ENCODE measurements at regions not wholly inside any gene's neighbourhood (a gene's known extent, or its start where the extent isn't known, plus 50 kb on each side); places are given as distances from the start of the nearest gene placed in this dataset.

- no peak for DNase-seq (ENCODE audit: low spot score)
- H3K27me3 Mint-ChIP-seq (ENCODE audit: unreplicated experiment): no peaks in the 10 kb centered on the region
- no peak overlapping the region for H3K27ac Mint-ChIP-seq (ENCODE audit: unreplicated experiment)
- TF ChIP-seq CTCF (IDR thresholded peaks at IDR 0.05; ENCODE audit: unreplicated experiment): no peak
- H3K4me3 Mint-ChIP-seq (ENCODE audit: unreplicated experiment): no peak overlapping the region
- no peaks in the 10 kb centered on the region for H3K36me3 Mint-ChIP-seq (ENCODE audit: low read depth, unreplicated experiment)
- H3K4me1 Mint-ChIP-seq (ENCODE audit: unreplicated experiment): no peaks in the 10 kb centered on the region
- no peaks in the 10 kb centered on the region for H3K9me3 Mint-ChIP-seq (ENCODE audit: unreplicated experiment)
These were observed 439.9 kb upstream of the RBMS3 start for GRCh38 chr3:28840976-28841376.

GRCh38 chr3:28841441-28841840 is 439.4 kb upstream of the RBMS3 start:
- no peak overlapping the region for H3K4me3 Mint-ChIP-seq (ENCODE audit: unreplicated experiment)
- H3K27ac Mint-ChIP-seq (ENCODE audit: unreplicated experiment): no peak overlapping the region
- no peaks in the 10 kb centered on the region for H3K4me1 Mint-ChIP-seq (ENCODE audit: unreplicated experiment)
- H3K9me3 Mint-ChIP-seq (ENCODE audit: unreplicated experiment): no peaks in the 10 kb centered on the region
- no peak for TF ChIP-seq CTCF (IDR thresholded peaks at IDR 0.05; ENCODE audit: unreplicated experiment)
- no peak for DNase-seq (ENCODE audit: low spot score)
- H3K27me3 Mint-ChIP-seq (ENCODE audit: unreplicated experiment): no peaks in the 10 kb centered on the region
- H3K36me3 Mint-ChIP-seq (ENCODE audit: low read depth, unreplicated experiment): no peaks in the 10 kb centered on the region

GRCh38 chr3:28844298-28845005 is 436.4 kb upstream of the RBMS3 start:
- Mint-ChIP-seq H3K9me3 (ENCODE audit: unreplicated experiment) (no peaks in the 10 kb centered on the region), H3K27me3 (ENCODE audit: unreplicated experiment) (peaks cover 1% of the 10 kb centered on the region), H3K4me3 (ENCODE audit: unreplicated experiment) (no peak overlapping the region), H3K27ac (ENCODE audit: unreplicated experiment) (no peak overlapping the region), H3K36me3 (ENCODE audit: low read depth, unreplicated experiment) (no peaks in the 10 kb centered on the region), H3K4me1 (ENCODE audit: unreplicated experiment) (no peaks in the 10 kb centered on the region)
- DNase-seq (ENCODE audit: low spot score): no peak
- TF ChIP-seq CTCF (IDR thresholded peaks at IDR 0.05; ENCODE audit: unreplicated experiment): no peak

- Mint-ChIP-seq H3K36me3 (ENCODE audit: low read depth, unreplicated experiment) (no peaks in the 10 kb centered on the region), H3K27ac (ENCODE audit: unreplicated experiment) (no peak overlapping the region), H3K4me1 (ENCODE audit: unreplicated experiment) (no peaks in the 10 kb centered on the region), H3K27me3 (ENCODE audit: unreplicated experiment) (peaks cover 1% of the 10 kb centered on the region), H3K9me3 (ENCODE audit: unreplicated experiment) (no peaks in the 10 kb centered on the region), H3K4me3 (ENCODE audit: unreplicated experiment) (no peak overlapping the region)
- TF ChIP-seq CTCF (IDR thresholded peaks at IDR 0.05; ENCODE audit: unreplicated experiment): no peak
- no peak for DNase-seq (ENCODE audit: low spot score)
These were observed 435.9 kb upstream of the RBMS3 start for GRCh38 chr3:28845006-28845324.

GRCh38 chr3:28846971-28847478 is 433.8 kb upstream of the RBMS3 start:
- H3K4me1 Mint-ChIP-seq (ENCODE audit: unreplicated experiment): no peaks in the 10 kb centered on the region
- no peak for DNase-seq (ENCODE audit: low spot score)
- no peaks in the 10 kb centered on the region for H3K36me3 Mint-ChIP-seq (ENCODE audit: low read depth, unreplicated experiment)
- no peak for TF ChIP-seq CTCF (IDR thresholded peaks at IDR 0.05; ENCODE audit: unreplicated experiment)
- peaks cover 1% of the 10 kb centered on the region for H3K27me3 Mint-ChIP-seq (ENCODE audit: unreplicated experiment)
- no peak overlapping the region for H3K4me3 Mint-ChIP-seq (ENCODE audit: unreplicated experiment)
- no peak overlapping the region for H3K27ac Mint-ChIP-seq (ENCODE audit: unreplicated experiment)
- H3K9me3 Mint-ChIP-seq (ENCODE audit: unreplicated experiment): no peaks in the 10 kb centered on the region
